Gastrocnemius medialis (tissue), 4 donors: ENCODE measurements at regions not wholly inside any gene's neighbourhood (a gene's known extent, or its start where the extent isn't known, plus 50 kb on each side); places are given as distances from the start of the nearest gene placed in this dataset.

Source experiments
- CTCF ChIP-seq, 5 experiments: fragments of 450-650 bp in 3 of 5; fragments of 200-600 bp in 2 of 5; sonication (generic) in 2 of 5; IDR thresholded peaks in 4 of 5; conservative IDR thresholded peaks in 1 of 5; 1 replicate in 4 of 5; 2 replicates in 1 of 5; pipeline ENCODE4 v1.5.1; 2016 to 2019; ENCODE audit warnings: antibody characterized with exemption in 5 of 5, mild to moderate bottlenecking in 3 of 5, moderate library complexity in 3 of 5
- POLR2A ChIP-seq, 2 donors: fragments of 450-650 bp; IDR thresholded peaks; one replicate each; pipeline ENCODE4 v1.6.1; 2017; ENCODE audit warnings: antibody characterized with exemption in 2 of 2, mild to moderate bottlenecking in 2 of 2, moderate library complexity in 2 of 2

- TF ChIP-seq CTCF (IDR thresholded peaks at IDR 0.05 in 4 of 5, conservative IDR thresholded peaks at IDR 0.05 in 1 of 5): no peak
- TF ChIP-seq POLR2A (IDR thresholded peaks at IDR 0.05): no peak
Measured at GRCh38 chr5:6112538-6112937, 265.8 kb downstream of the MED10 start.
